ENCODE measurements at regions not wholly inside any gene's neighbourhood (a gene's known extent, or its start where the extent isn't known, plus 50 kb on each side); places are given as distances from the start of the nearest gene placed in this dataset.

DNA sequence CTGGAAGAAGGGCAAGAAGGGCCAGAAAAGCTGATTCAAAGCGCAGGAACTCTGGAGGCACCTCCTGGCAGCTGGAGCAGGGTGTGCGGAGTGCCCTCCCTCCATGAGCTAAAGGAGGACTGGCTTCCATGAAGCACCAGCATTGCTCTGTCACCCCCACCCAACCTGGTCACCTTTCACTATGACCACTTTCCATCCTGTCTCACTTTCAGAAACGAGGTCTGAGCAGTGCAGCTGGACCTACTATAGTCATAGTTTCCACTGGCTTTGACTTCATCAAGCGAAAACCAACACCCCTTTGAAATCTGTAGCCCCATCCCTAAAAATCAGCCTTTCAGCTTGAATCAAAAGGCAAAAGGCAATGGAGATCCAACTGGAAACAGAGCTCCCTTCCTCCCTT, 84.8 kb upstream of the CACNA1E start:
- WGBS (ENCODE audit: insufficient coverage, low lambda C conversion rate), result no CpG with 5 or more reads among the region's 4 CpGs
- Histone ChIP-seq H3K9me3 (ENCODE audit: control insufficient read depth, low read depth, low read length) (no peaks in the 10 kb centered on the region), H3K4me1 (ENCODE audit: control insufficient read depth, insufficient read depth, low read length) (no peaks in the 10 kb centered on the region), H3K27ac (ENCODE audit: low read length) (no peak overlapping the region), H3K27me3 (ENCODE audit: control insufficient read depth, insufficient read depth, low read length) (peaks cover 4% of the 10 kb centered on the region), H3K36me3 (ENCODE audit: control insufficient read depth, insufficient read depth, low read length) (no peaks in the 10 kb centered on the region), H3K4me3 (ENCODE audit: low read length) (no peak overlapping the region)
- no peak for DNase-seq

DNA sequence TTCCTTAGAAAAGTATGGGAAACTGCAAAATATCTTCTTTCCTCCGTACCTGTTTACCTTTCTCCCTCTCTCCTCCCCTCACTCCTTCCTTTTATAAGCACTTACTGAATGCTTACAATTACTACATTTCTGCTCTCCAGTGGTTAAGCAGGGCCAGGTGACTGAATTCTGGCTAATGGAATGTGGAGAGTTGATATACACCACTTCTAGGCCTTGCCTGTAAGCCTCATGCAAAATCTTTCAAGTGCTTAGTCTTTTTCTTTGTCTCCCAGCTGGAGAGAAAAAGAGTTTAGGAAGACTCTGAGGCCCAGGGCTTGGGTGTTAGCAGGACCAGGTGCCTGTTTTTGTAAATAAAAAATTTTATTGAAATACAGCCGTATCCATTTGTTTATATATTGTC, 77.7 kb upstream of the CACNA1E start:
- no peak for DNase-seq
- H3K4me3 ChIP-seq (ENCODE audit: low read length), result no peak overlapping the region
- no peaks in the 10 kb centered on the region for H3K4me1 ChIP-seq (ENCODE audit: control insufficient read depth, insufficient read depth, low read length)
- 67% methylated on average over 2 of the region's 2 CpGs for WGBS (ENCODE audit: insufficient coverage, low lambda C conversion rate)
- no peaks in the 10 kb centered on the region for H3K9me3 ChIP-seq (ENCODE audit: control insufficient read depth, low read depth, low read length)
- H3K27me3 ChIP-seq (ENCODE audit: control insufficient read depth, insufficient read depth, low read length), result no peaks in the 10 kb centered on the region
- no peaks in the 10 kb centered on the region for H3K36me3 ChIP-seq (ENCODE audit: control insufficient read depth, insufficient read depth, low read length)
- H3K27ac ChIP-seq (ENCODE audit: low read length), result no peak overlapping the region

DNA sequence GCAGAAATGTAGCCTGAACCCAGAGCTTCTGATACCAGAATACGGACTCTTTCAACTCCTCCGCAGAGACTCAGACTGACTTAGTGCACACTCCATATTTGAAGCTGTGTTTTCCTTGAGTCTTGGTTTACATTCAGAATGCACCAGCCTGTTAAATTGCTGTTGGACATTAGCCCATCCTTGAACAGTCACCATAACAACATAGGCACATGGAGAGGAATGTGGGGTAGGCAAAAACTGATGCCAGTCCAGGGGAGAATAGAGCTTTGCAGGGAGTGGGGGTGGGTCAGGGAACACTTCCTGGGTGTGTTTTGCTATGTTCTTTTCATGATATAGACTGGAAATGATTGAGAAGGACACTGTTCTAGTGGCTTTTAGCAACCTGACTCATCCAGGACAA, 76.3 kb upstream of the CACNA1E start:
- WGBS (ENCODE audit: insufficient coverage, low lambda C conversion rate), result no CpG with 5 or more reads among the region's 2 CpGs
- Histone ChIP-seq H3K27me3 (ENCODE audit: control insufficient read depth, insufficient read depth, low read length) (no peaks in the 10 kb centered on the region), H3K9me3 (ENCODE audit: control insufficient read depth, low read depth, low read length) (no peaks in the 10 kb centered on the region), H3K4me3 (ENCODE audit: low read length) (no peak overlapping the region), H3K4me1 (ENCODE audit: control insufficient read depth, insufficient read depth, low read length) (no peaks in the 10 kb centered on the region), H3K36me3 (ENCODE audit: control insufficient read depth, insufficient read depth, low read length) (no peaks in the 10 kb centered on the region), H3K27ac (ENCODE audit: low read length) (no peak overlapping the region)
- DNase-seq, result no peak

DNA sequence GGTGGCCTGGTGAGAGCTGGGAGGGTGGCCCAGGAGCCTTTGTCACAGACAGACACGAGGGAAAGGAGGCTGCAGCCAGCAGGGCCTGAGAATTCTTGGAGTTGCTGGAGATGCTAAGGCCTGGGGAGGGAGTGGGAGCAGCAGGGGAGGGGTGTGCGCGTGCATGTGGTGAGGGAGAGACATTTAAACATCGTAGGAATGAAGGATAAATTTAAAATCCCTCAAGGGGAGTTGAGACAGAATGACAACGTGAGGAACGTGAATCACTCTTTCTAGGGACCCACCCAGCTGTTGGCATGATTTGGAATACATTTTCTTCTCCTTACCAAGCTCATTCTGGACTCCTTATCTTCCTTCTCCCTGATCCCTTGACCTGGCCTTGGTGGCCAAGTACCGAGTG, 73.3 kb upstream of the CACNA1E start:
- Histone ChIP-seq H3K36me3 (ENCODE audit: control insufficient read depth, insufficient read depth, low read length) (no peaks in the 10 kb centered on the region), H3K4me3 (ENCODE audit: low read length) (no peak overlapping the region), H3K27ac (ENCODE audit: low read length) (no peak overlapping the region), H3K27me3 (ENCODE audit: control insufficient read depth, insufficient read depth, low read length) (no peaks in the 10 kb centered on the region), H3K9me3 (ENCODE audit: control insufficient read depth, low read depth, low read length) (peaks cover 4% of the 10 kb centered on the region), H3K4me1 (ENCODE audit: control insufficient read depth, insufficient read depth, low read length) (no peaks in the 10 kb centered on the region)
- WGBS (ENCODE audit: insufficient coverage, low lambda C conversion rate), result no CpG with 5 or more reads among the region's 7 CpGs
- no peak for DNase-seq

DNA sequence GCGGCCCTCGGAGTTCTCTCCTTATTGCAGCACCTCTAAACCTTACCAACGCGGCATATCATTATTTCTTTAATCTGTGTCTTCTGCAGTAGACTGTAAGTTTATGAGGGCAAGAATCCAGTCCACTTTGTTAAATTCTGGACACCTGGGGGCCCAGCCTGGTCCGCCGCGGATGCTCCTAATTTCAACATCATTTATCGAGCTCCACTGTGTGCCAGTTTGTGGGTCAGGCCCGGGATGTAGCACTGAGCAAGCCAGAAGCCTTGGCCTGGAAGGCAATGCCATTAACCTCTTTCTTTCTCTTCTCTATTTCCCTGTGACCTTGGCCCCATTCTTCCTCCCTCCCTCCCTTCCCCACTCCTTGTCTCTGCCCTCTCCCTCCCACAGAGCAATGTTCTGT, 70.6 kb upstream of the CACNA1E start:
- Histone ChIP-seq H3K4me3 (ENCODE audit: low read length) (no peak overlapping the region), H3K4me1 (ENCODE audit: control insufficient read depth, insufficient read depth, low read length) (peaks cover 6% of the 10 kb centered on the region), H3K9me3 (ENCODE audit: control insufficient read depth, low read depth, low read length) (peaks cover 4% of the 10 kb centered on the region), H3K36me3 (ENCODE audit: control insufficient read depth, insufficient read depth, low read length) (no peaks in the 10 kb centered on the region), H3K27me3 (ENCODE audit: control insufficient read depth, insufficient read depth, low read length) (no peaks in the 10 kb centered on the region), H3K27ac (ENCODE audit: low read length) (no peak overlapping the region)
- no CpG with 5 or more reads among the region's 9 CpGs for WGBS (ENCODE audit: insufficient coverage, low lambda C conversion rate)
- DNase-seq, result no peak

DNA sequence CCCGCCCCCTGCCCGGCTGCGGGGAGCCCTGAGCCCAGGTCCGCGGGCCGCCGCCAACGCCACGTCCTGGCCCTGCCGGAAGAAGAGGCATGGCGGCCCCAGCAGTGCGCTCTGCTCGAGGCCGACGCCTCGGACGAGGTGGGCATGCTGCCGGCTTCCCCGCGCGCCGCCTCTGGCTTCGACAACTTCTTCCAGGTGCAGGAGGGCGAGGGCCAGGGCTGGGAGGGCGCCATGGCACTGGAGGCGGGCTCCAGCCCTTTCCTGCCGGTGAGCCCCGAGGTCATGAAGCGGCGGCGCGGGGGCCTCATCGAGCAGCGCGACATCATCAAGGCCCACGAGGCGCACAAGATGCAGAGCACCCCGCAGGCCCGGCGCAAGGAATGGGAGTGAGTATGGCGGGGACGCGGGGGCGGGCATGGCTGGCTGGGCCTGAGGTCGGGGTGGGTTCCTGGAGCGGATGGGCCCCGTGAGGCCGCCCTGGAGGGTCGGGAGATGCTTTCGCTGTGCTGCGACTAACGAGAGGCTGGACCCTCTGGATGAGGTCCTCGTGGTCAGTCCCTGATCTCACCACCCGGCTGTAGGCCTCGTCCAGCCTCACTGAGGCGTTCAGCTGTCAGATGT, 70.0 kb upstream of the CACNA1E start:
- no peaks in the 10 kb centered on the region for H3K36me3 ChIP-seq (ENCODE audit: control insufficient read depth, insufficient read depth, low read length)
- no peak overlapping the region for H3K4me3 ChIP-seq (ENCODE audit: low read length)
- no peaks in the 10 kb centered on the region for H3K27me3 ChIP-seq (ENCODE audit: control insufficient read depth, insufficient read depth, low read length)
- H3K4me1 ChIP-seq (ENCODE audit: control insufficient read depth, insufficient read depth, low read length), result peaks cover 6% of the 10 kb centered on the region
- no CpG with 5 or more reads among the region's 56 CpGs for WGBS (ENCODE audit: insufficient coverage, low lambda C conversion rate)
- no peak for DNase-seq
- no peak overlapping the region for H3K27ac ChIP-seq (ENCODE audit: low read length)
- peaks cover 4% of the 10 kb centered on the region for H3K9me3 ChIP-seq (ENCODE audit: control insufficient read depth, low read depth, low read length)

DNA sequence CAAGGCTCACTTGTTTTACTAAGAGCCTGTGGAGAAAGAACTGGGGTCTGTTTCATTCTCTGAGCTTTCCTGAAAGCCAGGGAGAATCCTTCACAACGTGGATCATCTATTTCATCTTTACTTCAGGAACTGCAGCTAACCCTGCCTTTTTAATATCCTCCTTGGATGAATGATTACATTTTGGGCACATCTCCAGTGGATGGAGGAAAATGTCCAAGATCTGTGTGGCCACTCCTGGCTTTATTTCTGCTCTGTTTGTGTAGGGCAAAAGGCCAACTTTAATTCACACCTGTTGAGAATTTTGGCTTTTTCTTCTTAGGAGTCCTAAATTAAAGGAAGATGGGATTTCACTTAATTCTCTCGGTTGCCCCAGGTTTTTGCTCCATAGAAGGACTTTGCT, 69.5 kb upstream of the CACNA1E start:
- Histone ChIP-seq H3K27ac (ENCODE audit: low read length) (no peak overlapping the region), H3K4me3 (ENCODE audit: low read length) (no peak overlapping the region), H3K27me3 (ENCODE audit: control insufficient read depth, insufficient read depth, low read length) (no peaks in the 10 kb centered on the region), H3K36me3 (ENCODE audit: control insufficient read depth, insufficient read depth, low read length) (no peaks in the 10 kb centered on the region), H3K9me3 (ENCODE audit: control insufficient read depth, low read depth, low read length) (peaks cover 4% of the 10 kb centered on the region), H3K4me1 (ENCODE audit: control insufficient read depth, insufficient read depth, low read length) (peaks cover 6% of the 10 kb centered on the region)
- no CpG with 5 or more reads among the region's 2 CpGs for WGBS (ENCODE audit: insufficient coverage, low lambda C conversion rate)
- DNase-seq, result no peak

DNA sequence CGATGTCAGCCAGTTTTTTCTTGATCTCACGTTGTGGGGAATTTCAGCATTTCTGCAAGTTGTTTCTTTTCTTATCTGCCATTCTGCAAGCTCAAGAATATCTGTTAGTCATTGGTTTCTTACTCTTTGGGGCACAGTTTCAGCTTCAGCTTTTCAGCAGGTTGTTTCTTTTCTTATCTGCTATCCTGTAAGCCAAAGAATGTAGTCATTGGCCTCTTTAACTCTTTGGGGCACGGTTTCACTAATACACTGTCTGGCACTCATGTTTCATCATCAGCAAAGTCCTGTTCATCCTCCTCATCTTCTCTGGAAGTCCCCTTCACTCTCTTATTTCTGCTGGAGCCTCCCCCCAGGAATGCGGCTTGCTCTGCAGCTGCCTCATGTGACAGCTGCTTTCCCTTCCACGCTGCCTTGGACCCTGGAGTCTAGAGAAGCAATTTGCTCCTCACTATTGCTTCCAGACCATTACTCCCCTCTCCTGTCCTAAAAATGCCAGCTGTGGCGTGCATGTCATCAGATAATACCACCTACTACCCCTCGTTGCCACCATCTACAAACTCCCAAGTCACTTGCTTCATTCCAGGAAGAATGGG, 67.0 kb upstream of the CACNA1E start:
- WGBS (ENCODE audit: insufficient coverage, low lambda C conversion rate), result 30% methylated on average over 2 of the region's 7 CpGs
- Histone ChIP-seq H3K27ac (ENCODE audit: low read length) (peak overlapping the region; percentile 54), H3K36me3 (ENCODE audit: control insufficient read depth, insufficient read depth, low read length) (no peaks in the 10 kb centered on the region), H3K4me1 (ENCODE audit: control insufficient read depth, insufficient read depth, low read length) (peaks cover 6% of the 10 kb centered on the region), H3K27me3 (ENCODE audit: control insufficient read depth, insufficient read depth, low read length) (no peaks in the 10 kb centered on the region), H3K4me3 (ENCODE audit: low read length) (no peak overlapping the region), H3K9me3 (ENCODE audit: control insufficient read depth, low read depth, low read length) (peaks cover 4% of the 10 kb centered on the region)
- peak; percentile 34 to 48 for DNase-seq

DNA sequence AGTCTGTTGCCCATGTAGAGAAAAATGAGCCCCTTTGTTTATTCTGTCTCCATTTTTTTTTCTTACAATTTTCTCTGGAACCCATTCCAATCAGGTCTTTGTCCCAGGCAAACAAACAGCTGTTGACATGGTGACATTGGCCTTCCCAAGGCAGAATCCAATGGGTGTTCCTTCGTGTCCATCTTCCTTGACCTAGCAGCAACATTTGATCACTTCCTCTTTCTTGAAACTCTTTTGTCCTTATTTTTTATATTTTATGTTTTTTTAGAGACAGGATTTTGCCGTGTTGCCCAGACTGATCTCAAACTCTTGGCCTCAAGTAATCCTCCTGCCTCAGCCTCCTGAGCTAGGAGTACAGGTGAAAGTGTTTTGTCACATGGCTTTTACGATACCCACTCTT, 65.4 kb upstream of the CACNA1E start:
- Histone ChIP-seq H3K4me3 (ENCODE audit: low read length) (no peak overlapping the region), H3K9me3 (ENCODE audit: control insufficient read depth, low read depth, low read length) (peaks cover 4% of the 10 kb centered on the region), H3K27ac (ENCODE audit: low read length) (no peak overlapping the region), H3K4me1 (ENCODE audit: control insufficient read depth, insufficient read depth, low read length) (peaks cover 6% of the 10 kb centered on the region), H3K27me3 (ENCODE audit: control insufficient read depth, insufficient read depth, low read length) (no peaks in the 10 kb centered on the region), H3K36me3 (ENCODE audit: control insufficient read depth, insufficient read depth, low read length) (no peaks in the 10 kb centered on the region)
- WGBS (ENCODE audit: insufficient coverage, low lambda C conversion rate), result 83% methylated on average over 1 of the region's 3 CpGs
- DNase-seq, result no peak

DNA sequence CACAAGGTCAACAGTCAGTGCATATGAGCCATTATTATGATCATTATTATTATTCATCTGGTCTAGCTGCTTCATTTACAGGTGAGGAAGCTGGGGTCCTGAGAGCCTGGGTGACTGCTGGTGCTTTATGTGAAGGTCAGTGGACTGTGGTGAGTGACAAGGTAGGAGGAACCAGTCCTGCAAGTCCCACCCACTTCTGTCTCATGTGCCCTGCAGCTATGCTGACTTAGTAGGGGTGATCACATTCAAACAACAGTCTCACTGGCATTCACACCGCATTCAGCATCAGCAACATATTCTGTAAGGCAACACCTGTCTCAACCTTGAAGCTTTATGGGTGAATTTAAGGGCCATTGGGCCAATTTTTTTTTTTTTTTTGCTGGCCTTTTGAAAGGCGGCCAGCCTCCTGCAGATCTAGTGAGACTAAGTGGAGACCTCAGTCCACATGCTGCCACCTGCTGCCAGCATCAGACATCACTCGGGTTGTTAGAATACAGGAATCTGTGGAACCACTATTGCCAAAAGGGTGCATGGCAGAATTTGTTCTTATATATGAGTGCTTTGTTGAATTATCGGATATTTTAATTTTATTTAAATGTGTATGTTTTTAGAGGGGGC, 59.9 kb upstream of the CACNA1E start:
- H3K4me3 ChIP-seq (ENCODE audit: low read length), result no peak overlapping the region
- DNase-seq, result peak in 1 of 2 donors; percentile 33
- no peaks in the 10 kb centered on the region for H3K27me3 ChIP-seq (ENCODE audit: control insufficient read depth, insufficient read depth, low read length)
- 8% methylated on average over 2 of the region's 4 CpGs for WGBS (ENCODE audit: insufficient coverage, low lambda C conversion rate)
- H3K4me1 ChIP-seq (ENCODE audit: control insufficient read depth, insufficient read depth, low read length), result no peaks in the 10 kb centered on the region
- peaks cover 9% of the 10 kb centered on the region for H3K9me3 ChIP-seq (ENCODE audit: control insufficient read depth, low read depth, low read length)
- H3K36me3 ChIP-seq (ENCODE audit: control insufficient read depth, insufficient read depth, low read length), result no peaks in the 10 kb centered on the region
- H3K27ac ChIP-seq (ENCODE audit: low read length), result no peak overlapping the region
